IMR-90 (cell line): ENCODE measurements at regions not wholly inside any gene's neighbourhood (a gene's known extent, or its start where the extent isn't known, plus 50 kb on each side); places are given as distances from the start of the nearest gene placed in this dataset.

ENCODE experiments used
- ATAC-seq: fragments of 200-7000 bp; cut with Tn5 transposase; 2 replicates; pipeline ENCODE4 v1.9.1; 2020; ENCODE audit warnings: low read depth, mild to moderate bottlenecking, moderate library complexity
- BruUV-seq: library from RNA; stranded (reverse); fragments of 400-500 nt; replicated peaks from 2 replicates; lab custom pipeline; 2021; lab: Mats Ljungman, UMichigan
- CTCF ChIA-PET: fragments of 300-600 bp; formaldehyde crosslinking; extraction: SDS; loops from one replicate; lab custom pipeline; 2021; ENCODE audit warnings: antibody characterized with exemption; lab: Yijun Ruan, JAX
- POLR2A ChIA-PET: fragments of 300-600 bp; sonication (Branson Sonifier 250); formaldehyde crosslinking; loops from one replicate; lab custom pipeline; 2022; ENCODE audit warnings: antibody characterized with exemption; ENCODE audit not compliant: unreplicated experiment; lab: Charles Lee
- DNase-seq: peaks from one replicate; pipeline ENCODE4 v3.0.0; 2013
- H2AFZ ChIP-seq: replicated peaks from 2 replicates; pipeline ENCODE3; 2013; ENCODE audit warnings: low read length, mild to moderate bottlenecking; ENCODE audit not compliant: poor library complexity
- H2AK5ac ChIP-seq: 2 replicates; pipeline ENCODE4 v1.6.1; 2013; ENCODE audit warnings: low read depth, low read length, inconsistent platforms
- H2AK9ac ChIP-seq: replicated peaks from 2 replicates; pipeline ENCODE3; 2013; ENCODE audit warnings: mild to moderate bottlenecking, low read depth, low read length, moderate library complexity; ENCODE audit not compliant: poor library complexity
- H2BK120ac ChIP-seq: 2 replicates; pipeline ENCODE4 v1.6.1; 2013; ENCODE audit warnings: low read depth, low read length, inconsistent platforms
- H2BK15ac ChIP-seq: 3 replicates; pipeline ENCODE4 v1.6.1; 2013; ENCODE audit warnings: low read depth, low read length, inconsistent platforms
- H2BK20ac ChIP-seq: 2 replicates; pipeline ENCODE4 v1.6.1; 2013; ENCODE audit warnings: low read depth, mild to moderate bottlenecking, inconsistent platforms, low read length, moderate library complexity
- H2BK5ac ChIP-seq: 2 replicates; pipeline ENCODE4 v1.6.1; 2013; ENCODE audit warnings: mild to moderate bottlenecking, low read depth, low read length, inconsistent platforms; ENCODE audit not compliant: poor library complexity, severe bottlenecking
- H3K14ac ChIP-seq: replicated peaks from 2 replicates; pipeline ENCODE4 v1.6.1; 2013; ENCODE audit warnings: low read depth, low read length, inconsistent platforms
- H3K18ac ChIP-seq: 2 replicates; pipeline ENCODE4 v1.6.1; 2013; ENCODE audit warnings: low read depth, low read length, control low read depth
- H3K23ac ChIP-seq: 2 replicates; pipeline ENCODE4 v1.6.1; 2013; ENCODE audit warnings: low read depth, low read length, inconsistent platforms
- H3K27ac ChIP-seq: 2 replicates; pipeline ENCODE4 v1.5.1; 2013; ENCODE audit warnings: mild to moderate bottlenecking, control low read depth, low read length; ENCODE audit not compliant: insufficient read depth
- H3K27me3 ChIP-seq: 2 replicates; pipeline ENCODE4 v1.6.1; 2013; ENCODE audit warnings: low read length; ENCODE audit not compliant: control insufficient read depth, insufficient read depth
- H3K36me3 ChIP-seq: 2 replicates; pipeline ENCODE4 v1.6.1; 2013; ENCODE audit warnings: low read length, mixed read lengths; ENCODE audit not compliant: control insufficient read depth, insufficient read depth
- H3K4ac ChIP-seq: 2 replicates; pipeline ENCODE4 v1.6.1; 2013; ENCODE audit warnings: low read depth, low read length, inconsistent platforms
- H3K4me1 ChIP-seq: 2 replicates; pipeline ENCODE4 v1.6.1; 2013; ENCODE audit warnings: low read length, mixed read lengths; ENCODE audit not compliant: control insufficient read depth, insufficient read depth
- H3K4me2 ChIP-seq: 2 replicates; pipeline ENCODE4 v1.6.1; 2013; ENCODE audit warnings: low read depth, mild to moderate bottlenecking, control low read depth, low read length, moderate library complexity
- H3K4me3 ChIP-seq: 2 replicates; pipeline ENCODE4 v1.5.1; 2013; ENCODE audit warnings: low read depth, mild to moderate bottlenecking, control low read depth, low read length, moderate library complexity; ENCODE audit not compliant: insufficient read depth
- H3K56ac ChIP-seq: 2 replicates; pipeline ENCODE4 v1.6.1; 2013; ENCODE audit warnings: low read length, inconsistent platforms; ENCODE audit not compliant: insufficient read depth; ENCODE audit errors: extremely low read depth
- H3K79me1 ChIP-seq, 2 experiments: 2 replicates each; pipeline ENCODE4 v1.6.1; 2013; ENCODE audit warnings: low read length in 2 of 2, inconsistent platforms in 1 of 2, low read depth in 1 of 2
- H3K9ac ChIP-seq: 2 replicates; pipeline ENCODE4 v1.6.1; 2013; ENCODE audit warnings: low read depth, low read length, control low read depth
- H3K9me1 ChIP-seq: 2 replicates; pipeline ENCODE4 v1.6.1; 2013; ENCODE audit warnings: low read length, inconsistent platforms; ENCODE audit not compliant: insufficient read depth
- H3K9me3 ChIP-seq: 2 replicates; pipeline ENCODE4 v1.6.1; 2013; ENCODE audit warnings: low read length; ENCODE audit not compliant: control insufficient read depth, insufficient read depth
- H4K20me1 ChIP-seq: 2 replicates; pipeline ENCODE4 v1.6.1; 2013; ENCODE audit warnings: low read length, inconsistent platforms; ENCODE audit not compliant: insufficient read depth
- H4K5ac ChIP-seq: 2 replicates; pipeline ENCODE4 v1.6.1; 2013; ENCODE audit warnings: mild to moderate bottlenecking, low read depth, low read length, control low read depth
- H4K8ac ChIP-seq, 2 experiments: 2 replicates each; pipeline ENCODE4 v1.6.1; 2013; ENCODE audit warnings: low read depth in 2 of 2, low read length in 2 of 2, control low read depth in 1 of 2, inconsistent platforms in 1 of 2
- H4K91ac ChIP-seq: 2 replicates; pipeline ENCODE4 v1.6.1; 2013; ENCODE audit warnings: low read depth, low read length, inconsistent platforms; ENCODE audit not compliant: insufficient read depth
- BHLHE40 ChIP-seq: fragments of 150-350 bp; IDR thresholded peaks from 2 replicates; pipeline ENCODE4 v1.6.1; 2016; ENCODE audit warnings: mild to moderate bottlenecking, low read depth, low read length
- CEBPB ChIP-seq: IDR thresholded peaks from 2 replicates; pipeline ENCODE4 v1.6.1; 2012; ENCODE audit warnings: low read depth, low read length, improper control_type of control experiment
- CHD1 ChIP-seq: IDR thresholded peaks from 2 replicates; pipeline ENCODE4 v1.6.1; 2012; ENCODE audit warnings: low read depth, low read length, improper control_type of control experiment
- FOS ChIP-seq: fragments of 150-350 bp; IDR thresholded peaks from 2 replicates; pipeline ENCODE4 v1.6.1; 2016; ENCODE audit warnings: low read depth, low read length
- MAZ ChIP-seq: IDR thresholded peaks from 2 replicates; pipeline ENCODE4 v1.6.1; 2012; ENCODE audit warnings: low read depth, mild to moderate bottlenecking, low read length, improper control_type of control experiment, moderate library complexity, borderline replicate concordance
- MXI1 ChIP-seq: IDR thresholded peaks from 2 replicates; pipeline ENCODE4 v1.6.1; 2012; ENCODE audit warnings: low read depth, mild to moderate bottlenecking, low read length, moderate library complexity, borderline replicate concordance
- NFE2L2 ChIP-seq: fragments of 150-350 bp; IDR thresholded peaks from 2 replicates; pipeline ENCODE4 v1.6.1; 2016; ENCODE audit warnings: low read depth, mild to moderate bottlenecking, low read length
- POLR2A ChIP-seq: IDR thresholded peaks from 2 replicates; pipeline ENCODE4 v1.6.1; 2012; ENCODE audit warnings: mild to moderate bottlenecking, low read depth, low read length
- RCOR1 ChIP-seq: IDR thresholded peaks from 2 replicates; pipeline ENCODE4 v1.6.1; 2012; ENCODE audit warnings: mild to moderate bottlenecking, low read length, improper control_type of control experiment; ENCODE audit not compliant: insufficient replicate concordance
- RFX5 ChIP-seq: IDR thresholded peaks from 2 replicates; pipeline ENCODE4 v1.8.0; 2012; ENCODE audit warnings: low read depth, mild to moderate bottlenecking, low read length, moderate library complexity
- SMC3 ChIP-seq: fragments of 150-350 bp; IDR thresholded peaks from 2 replicates; pipeline ENCODE4 v1.6.1; 2016; ENCODE audit warnings: low read depth, mild to moderate bottlenecking, antibody characterized with exemption, low read length, moderate library complexity
- dilution Hi-C: fragments of 300-500 bp; cut with HindIII; formaldehyde crosslinking; loops from one replicate; pipeline ENCODE4 v1.14.3; 2018; ENCODE audit warnings: low sequenced_read_pairs; ENCODE audit not compliant: unreplicated experiment
- in situ Hi-C: fragments of 300-500 bp; cut with MboI; formaldehyde crosslinking; loops from 3 replicates; pipeline ENCODE4 v1.14.3; 2019; ENCODE audit warnings: low sequenced_read_pairs, inconsistent platforms, mixed read lengths
- intact Hi-C: fragments of 100-400 bp; cut with micrococcal nuclease; formaldehyde crosslinking; loops from 2 replicates; pipeline ENCODE4 v1.10.0; 2022
- TF ChIP-seq, protein P1 (sequence below): conservative IDR thresholded peaks from 2 replicates; pipeline ENCODE4 v1.5.1; 2012; ENCODE audit warnings: mild to moderate bottlenecking, low read depth, low read length, improper control_type of control experiment
- TF ChIP-seq, protein P2 (sequence below): fragments of 150-350 bp; IDR thresholded peaks from 2 replicates; pipeline ENCODE4 v1.6.1; 2016; ENCODE audit warnings: low read depth, mild to moderate bottlenecking, low read length, moderate library complexity, borderline replicate concordance
- TF ChIP-seq, protein P3 (sequence below): fragments of 150-350 bp; IDR thresholded peaks from 2 replicates; pipeline ENCODE4 v1.6.1; 2017; ENCODE audit warnings: mild to moderate bottlenecking, antibody characterized with exemption, low read length, low read depth

DNA sequence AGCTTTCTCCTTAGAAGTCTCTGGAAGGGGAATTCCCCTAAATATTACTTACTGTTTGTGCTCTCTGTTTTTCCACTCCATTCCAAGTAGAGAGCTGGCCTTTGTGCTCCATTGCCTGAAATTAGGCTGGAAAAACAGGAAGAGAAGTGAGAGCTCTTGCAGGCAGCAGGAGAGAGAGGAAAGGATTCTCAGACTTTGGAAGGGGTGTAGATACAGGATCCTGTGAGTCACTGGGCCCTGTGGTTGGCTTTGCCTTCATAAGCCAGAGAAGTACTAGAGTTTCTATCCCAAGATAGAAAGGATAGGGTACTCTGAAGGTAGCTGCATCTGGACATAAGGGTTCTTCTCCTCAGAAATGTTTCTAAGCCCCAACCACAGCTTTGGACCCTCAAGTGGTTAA lies 188.9 kb downstream of the CMPK2 start:
- Histone ChIP-seq H2BK5ac (no peak overlapping the region), H4K5ac (no peak overlapping the region), H2AFZ (no peak overlapping the region), H2BK20ac (no peak overlapping the region), H3K4me2 (no peak overlapping the region), H3K36me3 (no peaks in the 10 kb centered on the region), H3K4me1 (no peaks in the 10 kb centered on the region), H3K27me3 (no peaks in the 10 kb centered on the region), H3K9me3 (no peaks in the 10 kb centered on the region), H2AK9ac (no peak overlapping the region), H4K20me1 (no peaks in the 10 kb centered on the region), H2AK5ac (no peak overlapping the region), H3K4me3 (no peak overlapping the region), H3K56ac (no peak overlapping the region), H3K23ac (no peak overlapping the region), H3K27ac (no peak overlapping the region), H3K79me1 (no peaks in the 10 kb centered on the region), H3K18ac (no peak overlapping the region), H2BK15ac (no peak overlapping the region), H3K9ac (no peak overlapping the region), H3K14ac (no peak overlapping the region), H3K9me1 (no peaks in the 10 kb centered on the region), H4K8ac (no peak overlapping the region), H2BK120ac (no peak overlapping the region), H4K91ac (no peak overlapping the region), H3K4ac (no peak overlapping the region)
- ChIA-PET POLR2A (interaction anchor here (0.7 kb wide), 1 partner anchor 317 kb away, joined by 3 read pairs; no protein-coding TSS in a partner anchor), CTCF (no interaction called here)
- TF ChIP-seq, protein P1, sequence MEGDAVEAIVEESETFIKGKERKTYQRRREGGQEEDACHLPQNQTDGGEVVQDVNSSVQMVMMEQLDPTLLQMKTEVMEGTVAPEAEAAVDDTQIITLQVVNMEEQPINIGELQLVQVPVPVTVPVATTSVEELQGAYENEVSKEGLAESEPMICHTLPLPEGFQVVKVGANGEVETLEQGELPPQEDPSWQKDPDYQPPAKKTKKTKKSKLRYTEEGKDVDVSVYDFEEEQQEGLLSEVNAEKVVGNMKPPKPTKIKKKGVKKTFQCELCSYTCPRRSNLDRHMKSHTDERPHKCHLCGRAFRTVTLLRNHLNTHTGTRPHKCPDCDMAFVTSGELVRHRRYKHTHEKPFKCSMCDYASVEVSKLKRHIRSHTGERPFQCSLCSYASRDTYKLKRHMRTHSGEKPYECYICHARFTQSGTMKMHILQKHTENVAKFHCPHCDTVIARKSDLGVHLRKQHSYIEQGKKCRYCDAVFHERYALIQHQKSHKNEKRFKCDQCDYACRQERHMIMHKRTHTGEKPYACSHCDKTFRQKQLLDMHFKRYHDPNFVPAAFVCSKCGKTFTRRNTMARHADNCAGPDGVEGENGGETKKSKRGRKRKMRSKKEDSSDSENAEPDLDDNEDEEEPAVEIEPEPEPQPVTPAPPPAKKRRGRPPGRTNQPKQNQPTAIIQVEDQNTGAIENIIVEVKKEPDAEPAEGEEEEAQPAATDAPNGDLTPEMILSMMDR, result no peak
- TF ChIP-seq, protein P2, sequence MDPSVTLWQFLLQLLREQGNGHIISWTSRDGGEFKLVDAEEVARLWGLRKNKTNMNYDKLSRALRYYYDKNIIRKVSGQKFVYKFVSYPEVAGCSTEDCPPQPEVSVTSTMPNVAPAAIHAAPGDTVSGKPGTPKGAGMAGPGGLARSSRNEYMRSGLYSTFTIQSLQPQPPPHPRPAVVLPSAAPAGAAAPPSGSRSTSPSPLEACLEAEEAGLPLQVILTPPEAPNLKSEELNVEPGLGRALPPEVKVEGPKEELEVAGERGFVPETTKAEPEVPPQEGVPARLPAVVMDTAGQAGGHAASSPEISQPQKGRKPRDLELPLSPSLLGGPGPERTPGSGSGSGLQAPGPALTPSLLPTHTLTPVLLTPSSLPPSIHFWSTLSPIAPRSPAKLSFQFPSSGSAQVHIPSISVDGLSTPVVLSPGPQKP, result no peak
- no peak for TF ChIP-seq BHLHE40
- TF ChIP-seq SMC3, result no peak
- no peak for TF ChIP-seq NFE2L2
- TF ChIP-seq POLR2A, result no peak
- TF ChIP-seq MXI1, result no peak
- TF ChIP-seq CHD1, result no peak
- no peak for TF ChIP-seq FOS
- no peak for TF ChIP-seq RCOR1
- TF ChIP-seq RFX5, result no peak
- TF ChIP-seq CEBPB, result no peak
- TF ChIP-seq, protein P3, sequence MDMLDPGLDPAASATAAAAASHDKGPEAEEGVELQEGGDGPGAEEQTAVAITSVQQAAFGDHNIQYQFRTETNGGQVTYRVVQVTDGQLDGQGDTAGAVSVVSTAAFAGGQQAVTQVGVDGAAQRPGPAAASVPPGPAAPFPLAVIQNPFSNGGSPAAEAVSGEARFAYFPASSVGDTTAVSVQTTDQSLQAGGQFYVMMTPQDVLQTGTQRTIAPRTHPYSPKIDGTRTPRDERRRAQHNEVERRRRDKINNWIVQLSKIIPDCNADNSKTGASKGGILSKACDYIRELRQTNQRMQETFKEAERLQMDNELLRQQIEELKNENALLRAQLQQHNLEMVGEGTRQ, result no peak
- TF ChIP-seq MAZ, result no peak
- DNase-seq, result no peak
- dilution Hi-C loops (no loop called here), intact Hi-C loops (no loop called here), in situ Hi-C loops (no loop called here)
- no peak for ATAC-seq
- BruUV-seq, result no TSS peak
